Activated naive CD4-positive, alpha-beta T cell (primary cell): ENCODE measurements at regions not wholly inside any gene's neighbourhood (a gene's known extent, or its start where the extent isn't known, plus 50 kb on each side); places are given as distances from the start of the nearest gene placed in this dataset.

Experiments
- DNase-seq, 4 experiments: peaks; one replicate each; lab custom pipeline; 2025; lab: John Stamatoyannopoulos, UW

DNA sequence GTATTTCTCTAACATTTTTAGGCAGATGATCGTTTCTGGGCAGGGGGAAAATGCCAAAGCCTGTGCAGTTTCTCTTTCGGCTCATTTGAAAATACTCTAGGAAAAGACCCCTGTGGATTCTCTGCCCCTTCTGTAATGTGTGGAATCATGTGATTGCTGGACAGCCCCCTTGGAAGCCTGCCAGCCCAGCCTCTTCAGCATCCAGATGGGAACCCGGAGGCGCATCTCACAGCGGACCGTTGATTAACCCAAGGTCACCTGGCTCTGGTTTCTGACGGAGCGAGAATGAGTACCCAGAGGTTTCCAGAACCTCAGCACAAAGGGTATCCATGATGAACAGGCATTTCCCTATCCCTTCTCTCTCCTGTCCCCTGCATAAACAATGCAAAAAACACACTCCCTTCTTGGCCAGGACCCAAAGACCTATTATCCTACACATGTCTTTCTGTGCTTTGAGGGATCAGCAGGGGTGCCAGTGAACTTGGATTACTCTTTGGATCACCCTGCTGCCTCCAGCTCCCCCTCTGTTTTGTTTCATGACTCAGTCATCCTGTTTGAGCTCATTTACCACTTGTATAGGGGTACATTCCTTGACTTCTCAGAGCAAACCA lies 957.1 kb upstream of the RBFOX1 start:
- no peak for DNase-seq

GRCh38 chr16:6374821-6375220 lies 957.8 kb upstream of the RBFOX1 start:
- no peak for DNase-seq

DNA sequence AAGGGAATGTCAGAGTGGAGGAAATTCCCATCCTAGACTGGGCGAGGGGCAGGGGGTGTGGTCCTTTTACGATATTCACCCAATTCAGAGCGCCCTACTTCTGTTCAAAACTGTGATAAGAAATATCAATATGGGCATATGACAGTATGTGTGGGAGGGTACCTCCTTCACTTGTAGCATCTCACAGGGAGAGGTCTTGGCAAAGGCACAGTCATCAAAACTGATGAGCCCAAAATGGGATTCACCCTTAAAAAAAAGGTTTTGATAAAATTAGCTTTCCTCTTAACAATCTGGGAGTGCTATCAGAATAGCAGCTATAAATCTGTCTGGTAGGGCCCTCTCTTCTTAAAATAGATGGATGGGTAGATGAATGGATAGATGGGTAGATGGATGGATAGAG lies 967.8 kb upstream of the RBFOX1 start:
- DNase-seq = no peak

DNA sequence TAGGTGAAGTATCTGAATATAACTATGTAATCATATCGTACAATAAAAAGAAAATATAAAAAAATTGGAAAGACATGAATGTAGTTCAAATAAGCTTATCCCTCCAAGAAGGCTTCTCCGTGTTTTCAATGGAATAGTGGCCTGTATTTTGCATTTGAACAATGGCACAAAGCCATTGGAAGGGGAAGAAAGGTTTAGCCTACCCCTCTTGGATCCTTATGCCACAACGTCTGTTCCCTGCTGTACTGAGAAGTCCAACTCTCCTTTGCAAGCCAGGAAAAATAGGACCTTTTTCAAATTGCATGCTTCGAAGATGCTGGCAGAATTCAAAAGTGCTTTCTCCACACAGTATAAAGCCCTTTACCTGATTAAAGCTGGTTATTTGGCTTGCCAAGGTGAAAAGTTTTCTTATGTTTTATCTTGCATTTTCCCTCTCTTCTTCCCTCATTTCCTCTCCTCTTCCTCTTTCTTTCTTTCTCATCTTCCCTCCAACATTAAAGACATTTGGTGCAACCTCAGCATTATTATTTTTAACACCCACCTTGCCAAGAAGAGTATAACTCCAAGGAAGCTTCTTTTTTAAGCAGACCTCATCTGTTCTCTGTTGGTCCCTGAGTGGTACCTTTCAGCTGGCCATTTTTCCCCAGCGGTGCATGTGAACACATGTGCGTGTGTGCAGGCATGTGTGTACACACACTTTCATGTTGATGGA lies 968.6 kb upstream of the RBFOX1 start:
- DNase-seq = no peak

GRCh38 chr16:6363396-6363795 lies 969.2 kb upstream of the RBFOX1 start:
- DNase-seq = no peak

- DNase-seq = no peak
These were observed 970.3 kb upstream of the RBFOX1 start for GRCh38 chr16:6362321-6362720.

DNA sequence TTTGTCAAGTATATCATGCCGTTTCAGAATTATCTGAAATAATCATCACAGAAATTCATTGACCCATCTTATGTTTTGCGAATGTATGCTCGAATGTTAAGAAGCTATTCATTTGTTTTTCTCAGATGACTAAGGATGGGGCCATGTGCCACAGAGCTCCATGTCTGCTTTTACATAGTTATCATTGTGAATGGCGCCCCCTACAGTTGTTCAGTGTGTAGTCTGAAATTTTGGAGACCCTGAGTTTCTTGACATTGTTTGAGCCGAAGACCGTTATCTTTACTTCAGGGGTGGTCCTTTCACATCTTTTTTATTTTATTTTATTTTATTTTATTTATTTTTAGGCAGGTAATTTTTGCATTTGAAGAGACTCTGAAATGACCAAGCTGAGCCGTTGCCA lies 972.0 kb upstream of the RBFOX1 start:
- DNase-seq = no peak

DNA sequence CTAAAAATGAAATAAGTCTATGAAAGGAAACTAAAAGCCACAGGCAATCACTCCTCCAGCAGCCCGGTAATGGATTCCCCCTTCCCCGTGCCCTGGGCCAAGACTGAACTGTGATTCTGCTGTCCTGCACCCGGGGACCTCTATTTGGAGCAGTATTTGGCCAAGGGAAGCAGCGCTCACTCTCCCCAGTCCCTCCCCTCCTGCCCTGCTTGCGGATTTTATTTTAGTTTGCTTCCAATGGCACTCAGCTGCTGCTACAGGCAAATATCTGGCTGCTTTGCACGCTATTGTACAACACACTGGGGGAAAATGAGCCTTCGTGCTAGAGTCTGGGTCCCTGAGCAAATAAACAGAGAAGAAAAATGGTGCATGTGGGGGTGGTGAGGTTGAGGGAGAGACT lies 975.7 kb upstream of the RBFOX1 start:
- no peak for DNase-seq

GRCh38 chr16:6349725-6350124 lies 982.9 kb upstream of the RBFOX1 start:
- no peak for DNase-seq

GRCh38 chr16:6345090-6345489 lies 987.6 kb upstream of the RBFOX1 start:
- no peak for DNase-seq

- no peak for DNase-seq
These were observed 989.5 kb upstream of the RBFOX1 start for GRCh38 chr16:6343157-6343556.

DNA sequence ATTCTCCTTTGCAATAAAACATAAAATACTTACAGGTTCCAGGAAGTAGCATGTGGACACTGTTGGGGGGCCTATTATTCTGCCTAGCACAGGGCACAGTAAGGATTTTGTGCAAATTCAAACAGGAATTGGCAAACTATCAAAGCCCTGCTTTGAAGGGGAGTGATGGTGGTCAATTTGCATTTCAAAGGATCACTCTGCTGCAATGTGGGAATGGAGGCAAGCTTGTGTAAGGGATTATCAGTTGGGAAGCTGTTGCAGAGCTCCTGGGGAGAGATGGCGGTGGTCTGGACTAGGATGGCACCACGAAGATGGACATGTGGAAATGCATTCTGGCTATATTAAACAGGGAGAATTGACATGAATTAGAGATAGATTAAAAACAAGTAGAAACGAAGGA lies 990.7 kb upstream of the RBFOX1 start:
- no peak for DNase-seq

DNA sequence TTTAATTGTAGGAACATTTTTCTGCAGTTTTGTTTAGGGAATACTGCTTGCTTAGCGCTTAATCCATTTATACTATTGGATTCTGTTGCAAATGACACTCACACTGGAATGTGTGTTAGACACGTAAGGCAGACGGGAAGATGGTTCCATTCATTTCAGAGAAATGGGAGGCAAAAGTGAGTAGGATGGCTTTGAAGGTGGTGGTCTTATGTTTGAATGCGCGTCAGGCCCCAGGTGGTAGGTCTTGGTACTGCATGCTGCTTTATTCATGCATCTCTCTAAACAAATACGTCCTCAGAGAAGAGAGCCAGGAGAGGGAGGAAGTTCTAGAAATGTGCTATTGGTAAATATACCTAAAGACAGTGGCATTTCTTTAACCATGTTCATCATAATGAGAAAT lies 997.6 kb upstream of the RBFOX1 start:
- no peak for DNase-seq

GRCh38 chr16:6331770-6332169 lies 1000.9 kb upstream of the RBFOX1 start:
- no peak for DNase-seq

DNA sequence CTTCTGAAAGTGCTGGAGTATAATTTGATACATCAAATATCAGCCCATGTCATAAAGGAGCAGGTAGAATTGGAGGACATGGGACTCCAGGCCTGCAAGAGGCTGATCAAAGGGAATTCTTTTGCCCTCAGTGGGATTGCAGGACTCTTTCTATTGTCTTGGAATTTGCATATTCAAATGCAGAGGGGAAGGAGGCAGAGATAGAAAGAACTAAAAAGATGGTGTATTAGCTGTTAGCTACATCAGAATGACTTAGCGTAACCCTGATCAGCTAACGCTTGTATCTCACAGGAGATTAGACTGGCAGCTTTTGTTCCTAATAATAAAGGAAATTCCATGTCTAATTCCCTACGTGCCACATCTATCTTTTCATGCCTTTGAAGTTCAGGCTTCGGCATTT lies 1014.7 kb upstream of the RBFOX1 start:
- no peak for DNase-seq

DNA sequence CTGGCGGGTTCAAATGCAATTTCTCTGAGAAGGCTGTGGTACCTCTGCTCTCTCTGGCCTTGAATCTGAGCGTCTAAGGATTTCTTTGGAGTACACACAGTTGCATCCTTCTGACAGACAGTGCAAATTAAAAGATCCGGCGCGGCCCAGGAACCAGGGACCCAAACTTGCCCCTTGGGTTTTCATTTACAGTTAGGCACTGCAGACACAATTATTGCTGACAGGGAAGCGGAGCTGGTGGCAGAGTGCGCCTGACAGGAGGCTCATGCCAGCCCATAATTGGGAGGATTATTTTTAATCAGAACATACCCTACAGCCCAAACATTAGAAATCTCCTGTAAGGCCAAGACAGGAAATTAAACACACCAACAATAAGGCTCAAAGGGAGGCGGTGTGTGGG lies 1023.4 kb upstream of the RBFOX1 start:
- no peak for DNase-seq

DNA sequence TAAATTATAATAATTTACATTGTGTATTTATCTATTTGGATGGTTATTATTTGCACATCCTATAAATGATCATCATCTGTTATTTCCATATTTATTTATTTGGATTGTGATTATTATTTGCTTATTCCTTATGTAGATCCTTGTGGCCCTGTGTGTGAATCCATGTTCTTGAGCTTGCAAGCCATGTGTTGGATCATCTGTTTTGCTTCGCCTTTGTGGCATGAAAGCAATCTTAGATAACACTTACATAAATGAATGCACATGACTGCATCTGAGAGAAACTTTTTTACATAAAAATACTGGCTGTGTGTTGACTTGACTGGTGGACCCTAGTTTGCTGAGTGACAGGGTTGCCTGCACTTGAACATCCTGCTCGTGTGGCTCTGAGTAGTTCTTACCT lies 1024.5 kb upstream of the RBFOX1 start:
- DNase-seq = no peak

DNA sequence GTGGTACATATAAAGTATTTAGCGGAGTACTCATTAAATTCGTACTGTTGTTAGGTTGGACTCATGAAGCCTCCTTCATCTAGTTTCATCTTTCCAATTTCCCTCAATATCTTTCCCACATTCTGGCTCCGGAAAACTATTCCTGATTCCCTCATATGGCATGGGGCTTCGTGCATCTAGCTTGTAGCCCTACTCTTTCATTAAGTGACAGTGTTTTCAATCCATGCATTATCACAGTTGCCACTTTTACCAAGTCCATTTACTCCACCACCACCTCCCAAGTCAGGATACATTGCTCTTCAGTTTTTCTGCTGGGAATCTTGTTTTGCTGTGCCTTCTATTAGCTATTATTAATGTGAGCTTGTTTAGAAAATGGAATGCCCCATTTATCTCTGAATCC lies 1032.1 kb upstream of the RBFOX1 start:
- no peak for DNase-seq

GRCh38 chr16:6297666-6298410 lies 1034.8 kb upstream of the RBFOX1 start:
- no peak for DNase-seq

DNA sequence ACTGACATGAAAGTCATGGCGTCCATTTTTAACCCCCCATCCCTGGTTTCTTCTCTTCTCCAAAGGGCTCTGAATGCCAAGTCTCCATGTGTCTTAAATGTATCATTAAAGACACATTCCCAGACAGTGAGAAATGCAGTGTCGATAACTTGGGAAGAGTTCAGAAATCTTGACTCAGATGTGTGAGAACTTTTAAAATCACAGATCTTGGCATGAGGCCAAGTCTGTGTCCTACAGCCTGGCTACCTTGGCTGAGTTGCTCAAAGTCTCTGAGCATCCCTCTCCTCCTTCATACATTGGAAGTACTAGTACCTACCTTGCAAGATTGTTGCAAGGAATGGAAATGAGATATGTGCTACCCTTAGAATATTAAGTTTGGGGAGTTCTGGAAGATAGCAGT lies 1046.5 kb upstream of the RBFOX1 start:
- DNase-seq = no peak

- no peak for DNase-seq
These were observed 1047.9 kb upstream of the RBFOX1 start for GRCh38 chr16:6284731-6285130.

- no peak for DNase-seq
These were observed 1050.7 kb upstream of the RBFOX1 start for GRCh38 chr16:6281994-6282393.

GRCh38 chr16:6281274-6281673 lies 1051.4 kb upstream of the RBFOX1 start:
- DNase-seq = no peak
